Neural cell (in vitro differentiated cells): ENCODE measurements at regions not wholly inside any gene's neighbourhood (a gene's known extent, or its start where the extent isn't known, plus 50 kb on each side); places are given as distances from the start of the nearest gene placed in this dataset.

Experiments
- H2AFZ ChIP-seq: fragments of 200-600, 300-800 bp; sonication (generic), shearing (Covaris generic); 2 replicates; pipeline ENCODE4 v1.6.0; 2014; ENCODE audit warnings: low read depth, mild to moderate bottlenecking, antibody characterized with exemption, low read length, moderate library complexity
- H3F3A ChIP-seq: fragments of 200-600 bp; shearing (Covaris generic); 2 replicates; pipeline ENCODE4 v1.6.1; 2016; ENCODE audit warnings: mild to moderate bottlenecking, moderate library complexity, mixed read lengths, antibody characterized with exemption, low read length; ENCODE audit not compliant: insufficient read depth, poor library complexity, severe bottlenecking
- H3K27ac ChIP-seq: fragments of 200-600, 300-800 bp; sonication (generic), shearing (Covaris generic); 2 replicates; pipeline ENCODE4 v1.5.1; 2014; ENCODE audit warnings: mild to moderate bottlenecking, low read length, moderate library complexity
- H3K27me3 ChIP-seq: fragments of 300-800, 200-600 bp; sonication (generic), shearing (Covaris generic); 2 replicates; pipeline ENCODE4 v1.6.0; 2014; ENCODE audit warnings: mild to moderate bottlenecking, low read depth, low read length, moderate library complexity; ENCODE audit not compliant: insufficient read depth
- H3K36me3 ChIP-seq: fragments of 300-800, 200-600 bp; sonication (generic), shearing (Covaris generic); 2 replicates; pipeline ENCODE4 v1.5.1; 2014; ENCODE audit warnings: mild to moderate bottlenecking, antibody characterized with exemption, low read length, moderate library complexity; ENCODE audit not compliant: insufficient read depth
- H3K4me2 ChIP-seq: fragments of 300-800, 200-600 bp; sonication (generic), shearing (Covaris generic); 2 replicates; pipeline ENCODE4 v1.6.0; 2014; ENCODE audit warnings: mild to moderate bottlenecking, low read length
- H3K4me3 ChIP-seq: fragments of 300-800, 200-600 bp; sonication (generic), shearing (Covaris generic); 2 replicates; pipeline ENCODE4 v1.5.1; 2014; ENCODE audit warnings: mild to moderate bottlenecking, low read length, moderate library complexity
- H3K79me2 ChIP-seq: fragments of 200-600 bp; shearing (Covaris generic); replicated peaks from 2 replicates; pipeline ENCODE4 v1.6.0; 2014; ENCODE audit warnings: mild to moderate bottlenecking, low read length, moderate library complexity; ENCODE audit not compliant: insufficient read depth
- H3K9ac ChIP-seq: fragments of 300-800, 200-600 bp; sonication (generic), shearing (Covaris generic); 2 replicates; pipeline ENCODE4 v1.6.1; 2016; ENCODE audit warnings: mild to moderate bottlenecking, low read length, mixed read lengths
- H3K9me2 ChIP-seq: fragments of 200-600 bp; shearing (Covaris generic); 2 replicates; pipeline ENCODE4 v1.6.1; 2016; ENCODE audit warnings: mild to moderate bottlenecking, low read length, mixed read lengths; ENCODE audit not compliant: insufficient read depth
- H3K9me3 ChIP-seq: fragments of 200-600, 300-800 bp; sonication (generic), shearing (Covaris generic); 2 replicates; pipeline ENCODE4 v1.6.1; 2016; ENCODE audit warnings: mild to moderate bottlenecking, mixed run types, low read length, moderate library complexity, mixed read lengths
- H4K20me1 ChIP-seq: fragments of 200-600 bp; shearing (Covaris generic); 2 replicates; pipeline ENCODE4 v1.6.1; 2016; ENCODE audit warnings: mild to moderate bottlenecking, mixed run types; ENCODE audit not compliant: insufficient read depth
- CTCF ChIP-seq: fragments of 450-650 bp; IDR thresholded peaks from 2 replicates; pipeline ENCODE4 v1.5.1; 2014; ENCODE audit warnings: antibody characterized with exemption, mild to moderate bottlenecking, moderate library complexity; ENCODE audit not compliant: poor library complexity, severe bottlenecking
- EP300 ChIP-seq: fragments of 450-650 bp; conservative IDR thresholded peaks from 2 replicates; pipeline ENCODE4 v1.6.1; 2014; ENCODE audit warnings: antibody characterized with exemption, mild to moderate bottlenecking, moderate library complexity; ENCODE audit not compliant: poor library complexity, severe bottlenecking
- EZH2 ChIP-seq: fragments of 200-600, 300-800 bp; shearing (Covaris generic), sonication (generic); IDR thresholded peaks from 2 replicates; pipeline ENCODE4 v1.6.1; 2014; ENCODE audit warnings: antibody characterized with exemption, low read length, borderline replicate concordance, mild to moderate bottlenecking; ENCODE audit not compliant: insufficient read depth, poor library complexity, severe bottlenecking
- MXI1 ChIP-seq: fragments of 450-650 bp; conservative IDR thresholded peaks from 2 replicates; pipeline ENCODE4 v1.6.1; 2014; ENCODE audit warnings: antibody characterized with exemption, mild to moderate bottlenecking; ENCODE audit not compliant: poor library complexity, severe bottlenecking
- POLR2AphosphoS5 ChIP-seq: IDR thresholded peaks from 2 replicates; pipeline ENCODE4 v1.6.1; 2012
- RAD21 ChIP-seq: fragments of 450-650 bp; conservative IDR thresholded peaks from 2 replicates; pipeline ENCODE4 v1.6.1; 2014; ENCODE audit warnings: antibody characterized with exemption, mild to moderate bottlenecking, moderate library complexity
- REST ChIP-seq: IDR thresholded peaks from 2 replicates; pipeline ENCODE4 v1.6.1; 2012; ENCODE audit warnings: borderline replicate concordance
- SMC3 ChIP-seq: fragments of 450-650 bp; conservative IDR thresholded peaks from 2 replicates; pipeline ENCODE4 v1.6.1; 2014; ENCODE audit warnings: antibody characterized with exemption, mild to moderate bottlenecking, moderate library complexity; ENCODE audit not compliant: poor library complexity
- TAF1 ChIP-seq: IDR thresholded peaks from 2 replicates; pipeline ENCODE4 v1.6.1; 2012; ENCODE audit warnings: low read depth

DNA sequence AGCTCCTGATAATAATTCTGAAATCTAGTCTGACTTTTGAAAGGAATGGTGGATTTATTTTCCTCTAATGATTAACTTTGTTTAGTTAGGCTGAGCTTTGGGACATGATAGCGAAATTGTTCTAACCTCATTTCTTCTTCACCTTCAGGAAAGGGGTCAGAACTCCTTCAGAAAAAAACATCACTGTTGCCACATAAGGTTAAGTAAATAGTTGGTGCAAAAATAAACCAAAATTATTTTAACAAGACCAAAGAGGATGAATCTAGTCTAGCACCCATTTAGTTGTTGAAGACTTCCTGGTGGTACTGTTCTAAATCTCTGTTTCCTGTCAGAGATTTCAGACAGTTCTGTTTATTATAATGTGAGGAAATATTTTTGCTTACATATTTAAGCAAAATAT is 379.8 kb downstream of the UTRN start:
- Histone ChIP-seq H3K79me2 (peaks cover 11% of the 10 kb centered on the region), H3K36me3 (no peaks in the 10 kb centered on the region), H3K9me3 (no peaks in the 10 kb centered on the region), H4K20me1 (no peaks in the 10 kb centered on the region), H3K4me2 (no peak overlapping the region), H3K9me2 (no peaks in the 10 kb centered on the region), H2AFZ (no peak overlapping the region), H3F3A (peaks cover 3% of the 10 kb centered on the region), H3K9ac (no peak overlapping the region), H3K27ac (no peak overlapping the region), H3K27me3 (no peaks in the 10 kb centered on the region), H3K4me3 (no peak overlapping the region)
- no peak for TF ChIP-seq POLR2AphosphoS5
- no peak for TF ChIP-seq CTCF
- no peak for TF ChIP-seq RAD21
- no peak for TF ChIP-seq MXI1
- TF ChIP-seq EP300, result no peak
- TF ChIP-seq REST, result no peak
- TF ChIP-seq EZH2, result no peak
- no peak for TF ChIP-seq TAF1
- no peak for TF ChIP-seq SMC3

DNA sequence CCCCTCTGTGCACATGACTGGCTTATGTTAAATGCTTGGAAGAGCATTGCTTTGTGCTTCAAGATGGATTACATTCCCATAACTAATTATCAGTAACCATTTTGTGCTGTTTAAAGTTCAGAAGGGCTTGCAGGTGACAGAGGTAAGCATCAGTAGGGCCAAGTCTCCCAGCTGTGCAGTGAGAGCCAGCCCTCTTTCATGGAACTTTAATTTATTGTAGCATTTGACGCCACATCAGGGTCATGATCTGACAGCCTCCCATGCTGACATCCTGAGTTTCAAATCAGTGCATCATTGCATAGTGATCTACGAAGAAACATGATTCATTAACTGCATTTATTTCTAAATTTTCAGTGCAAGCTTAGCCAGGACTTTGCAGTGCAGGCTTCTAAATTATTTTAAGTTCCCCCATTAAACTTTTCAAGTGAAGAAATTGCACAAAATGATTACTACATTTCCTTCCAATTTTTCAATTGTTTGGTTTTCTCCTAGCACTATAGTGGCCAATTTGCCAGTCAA is 380.9 kb downstream of the UTRN start:
- Histone ChIP-seq H2AFZ (no peak overlapping the region), H3K4me2 (no peak overlapping the region), H3K9me2 (no peaks in the 10 kb centered on the region), H3K9me3 (no peaks in the 10 kb centered on the region), H3K79me2 (peaks cover 9% of the 10 kb centered on the region), H3K4me3 (no peak overlapping the region), H3K27me3 (no peaks in the 10 kb centered on the region), H3K9ac (no peak overlapping the region), H3K36me3 (no peaks in the 10 kb centered on the region), H3K27ac (no peak overlapping the region), H3F3A (peaks cover 3% of the 10 kb centered on the region), H4K20me1 (no peaks in the 10 kb centered on the region)
- no peak for TF ChIP-seq CTCF
- peak; percentile 38 for TF ChIP-seq EP300
